ENCODE measurements at regions not wholly inside any gene's neighbourhood (a gene's known extent, or its start where the extent isn't known, plus 50 kb on each side); places are given as distances from the start of the nearest gene placed in this dataset.

- H3K9me3 ChIP-seq (ENCODE audit: control insufficient read depth, insufficient read depth, low read depth, low read length): no peaks in the 10 kb centered on the region
- ATAC-seq: no peak
Measured at GRCh38 chr19:29439688-29440550, 85.9 kb upstream of the VSTM2B start.

DNA sequence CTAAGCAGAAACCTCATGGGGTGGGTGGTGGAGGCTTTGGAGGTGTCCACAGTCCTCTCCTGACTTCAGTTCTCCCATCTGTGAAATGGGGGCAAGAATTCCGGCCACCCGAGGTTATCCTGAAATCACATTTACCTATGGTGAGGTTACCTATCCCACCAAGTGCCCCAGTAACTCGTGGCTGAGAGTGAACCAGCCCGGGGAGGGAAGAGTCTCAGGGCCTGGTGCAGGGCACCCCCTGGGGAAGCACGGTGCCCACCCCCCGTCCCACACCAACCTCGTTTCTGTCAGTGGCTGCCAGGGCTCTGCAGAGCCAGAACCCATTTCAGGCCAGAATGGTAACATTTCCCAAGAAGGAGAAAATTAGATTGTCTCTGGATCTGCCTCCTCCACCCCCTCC lies 83.7 kb upstream of the VSTM2B start:
- no peak for TF ChIP-seq CTCF (IDR thresholded peaks at IDR 0.05)
- no peak for TF ChIP-seq SIN3A (IDR thresholded peaks at IDR 0.05; ENCODE audit: borderline replicate concordance, insufficient read depth, low read depth, low read length)
- TF ChIP-seq POLR2AphosphoS5 (IDR thresholded peaks at IDR 0.05; ENCODE audit: low read depth, low read length): no peak
- no peak for TF ChIP-seq TCF7L2 (IDR thresholded peaks at IDR 0.05; ENCODE audit: low read depth, low read length)
- TF ChIP-seq, protein P1, sequence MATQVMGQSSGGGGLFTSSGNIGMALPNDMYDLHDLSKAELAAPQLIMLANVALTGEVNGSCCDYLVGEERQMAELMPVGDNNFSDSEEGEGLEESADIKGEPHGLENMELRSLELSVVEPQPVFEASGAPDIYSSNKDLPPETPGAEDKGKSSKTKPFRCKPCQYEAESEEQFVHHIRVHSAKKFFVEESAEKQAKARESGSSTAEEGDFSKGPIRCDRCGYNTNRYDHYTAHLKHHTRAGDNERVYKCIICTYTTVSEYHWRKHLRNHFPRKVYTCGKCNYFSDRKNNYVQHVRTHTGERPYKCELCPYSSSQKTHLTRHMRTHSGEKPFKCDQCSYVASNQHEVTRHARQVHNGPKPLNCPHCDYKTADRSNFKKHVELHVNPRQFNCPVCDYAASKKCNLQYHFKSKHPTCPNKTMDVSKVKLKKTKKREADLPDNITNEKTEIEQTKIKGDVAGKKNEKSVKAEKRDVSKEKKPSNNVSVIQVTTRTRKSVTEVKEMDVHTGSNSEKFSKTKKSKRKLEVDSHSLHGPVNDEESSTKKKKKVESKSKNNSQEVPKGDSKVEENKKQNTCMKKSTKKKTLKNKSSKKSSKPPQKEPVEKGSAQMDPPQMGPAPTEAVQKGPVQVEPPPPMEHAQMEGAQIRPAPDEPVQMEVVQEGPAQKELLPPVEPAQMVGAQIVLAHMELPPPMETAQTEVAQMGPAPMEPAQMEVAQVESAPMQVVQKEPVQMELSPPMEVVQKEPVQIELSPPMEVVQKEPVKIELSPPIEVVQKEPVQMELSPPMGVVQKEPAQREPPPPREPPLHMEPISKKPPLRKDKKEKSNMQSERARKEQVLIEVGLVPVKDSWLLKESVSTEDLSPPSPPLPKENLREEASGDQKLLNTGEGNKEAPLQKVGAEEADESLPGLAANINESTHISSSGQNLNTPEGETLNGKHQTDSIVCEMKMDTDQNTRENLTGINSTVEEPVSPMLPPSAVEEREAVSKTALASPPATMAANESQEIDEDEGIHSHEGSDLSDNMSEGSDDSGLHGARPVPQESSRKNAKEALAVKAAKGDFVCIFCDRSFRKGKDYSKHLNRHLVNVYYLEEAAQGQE (IDR thresholded peaks at IDR 0.05; ENCODE audit: insufficient read depth in 1 of 2, low read depth in 2 of 2, low read length in 1 of 2): no peak
- BruUV-seq (replicated peaks): no TSS peak
- CTCF ChIA-PET: interaction anchor here (0.5 kb wide), 1 partner anchor 14 kb away, joined by 3 read pairs; no protein-coding TSS in a partner anchor
- in situ Hi-C loops (cut with HindIII; ENCODE audit: low pct_unique_long_range_greater_than_20kb, low sequenced_read_pairs) (no loop called here), intact Hi-C loops (cut with micrococcal nuclease; ENCODE audit: unreplicated experiment) (no loop called here)
- Histone ChIP-seq H3K27me3 (ENCODE audit: control insufficient read depth, insufficient read depth, low read length) (peaks cover 6% of the 10 kb centered on the region; the same call in 1 of the 2 replicates), H3K4me1 (ENCODE audit: control insufficient read depth, insufficient read depth, low read length) (no peaks in the 10 kb centered on the region), H3K4me3 (ENCODE audit: low read depth in 2 of 2, low read length in 2 of 2) (no peak overlapping the region), H3K9me3 (ENCODE audit: control insufficient read depth, insufficient read depth, low read depth, low read length) (no peaks in the 10 kb centered on the region), H3K36me3 (ENCODE audit: control insufficient read depth, insufficient read depth, low read length) (no peaks in the 10 kb centered on the region), H3K27ac (ENCODE audit: low read length) (no peak overlapping the region)
- POLR2A ChIA-PET: no interaction called here
- DNase-seq (ENCODE audit: low read depth, low spot score): no peak
- ATAC-seq: no peak

More at GRCh38 chr19:29439688-29440550, 85.9 kb upstream of the VSTM2B start:
- H3K36me3 ChIP-seq (ENCODE audit: control insufficient read depth, insufficient read depth, low read length): no peaks in the 10 kb centered on the region
- no peak for DNase-seq (ENCODE audit: low read depth, low spot score)
- no TSS peak for BruUV-seq (replicated peaks)
- peaks cover 3% of the 10 kb centered on the region; the same call in 1 of the 2 replicates for H3K27me3 ChIP-seq (ENCODE audit: control insufficient read depth, insufficient read depth, low read length)
- H3K4me3 ChIP-seq (ENCODE audit: low read depth in 2 of 2, low read length in 2 of 2): no peak overlapping the region
- TF ChIP-seq TCF7L2 (IDR thresholded peaks at IDR 0.05; ENCODE audit: low read depth, low read length) (no peak), SIN3A (IDR thresholded peaks at IDR 0.05; ENCODE audit: borderline replicate concordance, insufficient read depth, low read depth, low read length) (no peak)
- TF ChIP-seq, protein P1 (IDR thresholded peaks at IDR 0.05; ENCODE audit: insufficient read depth in 1 of 2, low read depth in 2 of 2, low read length in 1 of 2): no peak
- ChIA-PET POLR2A (no interaction called here), CTCF (no interaction called here)
- in situ Hi-C loops (cut with HindIII; ENCODE audit: low pct_unique_long_range_greater_than_20kb, low sequenced_read_pairs) (no loop called here), intact Hi-C loops (cut with micrococcal nuclease; ENCODE audit: unreplicated experiment) (no loop called here)
- no peaks in the 10 kb centered on the region for H3K4me1 ChIP-seq (ENCODE audit: control insufficient read depth, insufficient read depth, low read length)
- H3K27ac ChIP-seq (ENCODE audit: low read length): no peak overlapping the region
